OCI-LY3 (cell line): ENCODE measurements at regions not wholly inside any gene's neighbourhood (a gene's known extent, or its start where the extent isn't known, plus 50 kb on each side); places are given as distances from the start of the nearest gene placed in this dataset.

Experiments
- CTCF ChIP-seq: fragments of 200-600, 300-600 bp; sonication (generic); IDR thresholded peaks from 2 replicates; pipeline ENCODE4 v1.5.1; 2014; ENCODE audit warnings: antibody characterized with exemption, low read length, low read depth
- EZH2phosphoT487 ChIP-seq: fragments of 200-600 bp; shearing (Covaris generic); IDR thresholded peaks from 2 replicates; pipeline ENCODE4 v1.6.1; 2018; ENCODE audit warnings: antibody characterized with exemption, mixed run types, low read depth

DNA sequence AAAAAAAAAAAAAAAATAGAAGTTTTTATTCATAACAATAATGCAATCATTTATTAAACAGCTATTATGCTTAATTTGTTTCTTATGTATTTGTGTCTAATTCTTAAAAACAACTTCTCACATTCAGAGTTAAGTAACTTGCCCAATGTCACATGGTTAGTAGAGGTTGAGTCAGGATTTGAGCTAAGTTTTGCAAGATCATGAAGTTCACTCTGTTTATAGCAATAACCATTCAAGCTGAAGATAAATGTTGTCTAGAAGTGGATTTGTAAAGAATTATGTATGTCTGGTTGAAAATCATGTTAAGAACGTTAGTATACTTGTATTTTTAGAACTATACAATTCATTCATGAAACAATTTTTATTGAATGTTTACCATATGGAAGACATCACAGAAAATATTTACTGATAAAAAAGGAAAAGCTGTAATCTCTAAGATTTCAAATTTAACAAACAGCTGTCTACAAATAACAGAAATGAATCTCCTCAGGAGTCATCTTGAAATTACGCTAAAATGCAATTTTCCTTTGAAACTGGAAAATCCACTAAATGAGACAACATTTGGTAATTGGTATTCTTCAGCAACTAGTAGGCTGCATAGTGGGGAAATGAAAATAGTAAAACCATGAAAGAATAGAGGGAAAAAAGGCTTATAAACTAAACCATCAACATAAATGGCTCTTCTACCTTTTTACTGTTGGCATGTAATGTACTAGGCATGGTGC, 70.5 kb upstream of the AHR start:
- TF ChIP-seq CTCF (no peak), EZH2phosphoT487 (no peak)
